K562 (cell line): ENCODE measurements at regions not wholly inside any gene's neighbourhood (a gene's known extent, or its start where the extent isn't known, plus 50 kb on each side); places are given as distances from the start of the nearest gene placed in this dataset.

ENCODE experiments used
- MGA ChIP-seq: fragments of 450-650 bp; IDR thresholded peaks from 2 replicates; pipeline ENCODE4 v1.6.1; 2016; ENCODE audit warnings: mild to moderate bottlenecking, moderate library complexity
- POLR2H ChIP-seq: IDR thresholded peaks from 2 replicates; pipeline ENCODE4 v1.6.1; 2016; ENCODE audit warnings: missing genetic modification characterization, low read depth, mild to moderate bottlenecking, control low read depth, missing compliant biosample characterization, moderate library complexity

DNA sequence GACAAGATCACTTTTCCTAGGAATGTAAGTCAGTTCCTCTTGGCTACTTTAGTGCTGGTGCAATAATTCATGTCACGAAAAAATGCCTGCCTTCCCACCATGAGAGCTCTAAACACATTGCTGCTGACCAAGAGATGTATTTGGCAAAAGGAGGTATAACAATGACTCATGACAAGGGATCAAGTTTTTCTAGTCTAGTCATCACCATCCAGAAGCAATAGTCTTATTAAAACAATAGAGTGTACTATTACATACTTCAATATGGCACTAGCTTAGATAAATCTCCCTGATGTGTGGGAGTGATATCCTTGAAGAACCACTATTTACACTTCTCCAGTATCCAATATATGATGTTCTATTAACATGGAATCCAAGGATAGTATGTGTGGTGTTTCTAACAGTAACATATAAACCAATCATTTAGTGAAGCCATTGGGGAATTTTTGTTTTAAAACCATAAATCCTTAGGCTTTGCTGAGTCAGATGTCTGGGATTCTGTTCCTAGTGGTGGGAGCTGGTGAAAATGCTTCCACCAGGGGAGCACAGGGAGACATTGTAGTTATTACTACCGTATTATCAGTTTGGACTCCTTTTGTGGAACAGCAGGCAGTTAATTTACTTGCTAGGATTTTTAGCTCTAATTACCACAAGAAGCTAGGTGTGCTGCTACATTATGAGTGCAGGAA lies 1387.5 kb downstream of the LRFN5 start (continued):
- TF ChIP-seq MGA (no peak), POLR2H (tag) (no peak)
